ENCODE measurements at regions not wholly inside any gene's neighbourhood (a gene's known extent, or its start where the extent isn't known, plus 50 kb on each side); places are given as distances from the start of the nearest gene placed in this dataset.
"Not testable (repeated sequence)": the region's sequence is repeated elsewhere in the genome, so short reads cannot be mapped to it uniquely, and the experiment has no call there.

GRCh38 chr13:86491121-86491520, 691.9 kb upstream of the SLITRK6 start:
- TF ChIP-seq CTCF (IDR thresholded peaks at IDR 0.05; ENCODE audit: borderline replicate concordance, insufficient read depth, low read depth, low read length): no peak
- H3K4me3 ChIP-seq (ENCODE audit: low read depth, low read length): no peak overlapping the region

GRCh38 chr13:86501931-86502330, 702.7 kb upstream of the SLITRK6 start:
- H3K4me3 ChIP-seq (ENCODE audit: low read depth, low read length): not testable (repeated sequence)

GRCh38 chr13:86510792-86511191, 711.6 kb upstream of the SLITRK6 start:
- TF ChIP-seq CTCF (IDR thresholded peaks at IDR 0.05; ENCODE audit: borderline replicate concordance, insufficient read depth, low read depth, low read length): no peak
- H3K4me3 ChIP-seq (ENCODE audit: low read depth, low read length): no peak overlapping the region

GRCh38 chr13:86541461-86541860, 742.2 kb upstream of the SLITRK6 start:
- no peak overlapping the region for H3K4me3 ChIP-seq (ENCODE audit: low read depth, low read length)
- no peak for TF ChIP-seq CTCF (IDR thresholded peaks at IDR 0.05; ENCODE audit: borderline replicate concordance, insufficient read depth, low read depth, low read length)

- H3K4me3 ChIP-seq (ENCODE audit: low read depth, low read length): no peak overlapping the region
- TF ChIP-seq CTCF (IDR thresholded peaks at IDR 0.05; ENCODE audit: borderline replicate concordance, insufficient read depth, low read depth, low read length): no peak
Observed at GRCh38 chr13:86554066-86554465, 754.8 kb upstream of the SLITRK6 start.

GRCh38 chr13:86559901-86560300, 760.7 kb upstream of the SLITRK6 start:
- no peak for TF ChIP-seq CTCF (IDR thresholded peaks at IDR 0.05; ENCODE audit: borderline replicate concordance, insufficient read depth, low read depth, low read length)
- H3K4me3 ChIP-seq (ENCODE audit: low read depth, low read length): no peak overlapping the region

GRCh38 chr13:86562866-86563265, 763.6 kb upstream of the SLITRK6 start:
- no peak overlapping the region for H3K4me3 ChIP-seq (ENCODE audit: low read depth, low read length)
- no peak for TF ChIP-seq CTCF (IDR thresholded peaks at IDR 0.05; ENCODE audit: borderline replicate concordance, insufficient read depth, low read depth, low read length)

GRCh38 chr13:86563308-86563707, 764.1 kb upstream of the SLITRK6 start:
- H3K4me3 ChIP-seq (ENCODE audit: low read depth, low read length): no peak overlapping the region
- TF ChIP-seq CTCF (IDR thresholded peaks at IDR 0.05; ENCODE audit: borderline replicate concordance, insufficient read depth, low read depth, low read length): no peak
